Endothelial cell of umbilical vein (primary cell): ENCODE measurements at regions not wholly inside any gene's neighbourhood (a gene's known extent, or its start where the extent isn't known, plus 50 kb on each side); places are given as distances from the start of the nearest gene placed in this dataset.

Experiments used
- BruUV-seq: library from RNA; stranded (reverse); fragments of 400-500 nt; replicated peaks from 2 replicates; lab custom pipeline; 2021; lab: Mats Ljungman, UMichigan
- CTCF ChIA-PET: fragments of 300-600, 350-600 bp; sonication (Branson Sonifier 250); formaldehyde crosslinking; loops from one replicate; lab custom pipeline; 2021; ENCODE audit warnings: antibody characterized with exemption, inconsistent platforms; lab: Charles Lee
- POLR2A ChIA-PET: fragments of 300-600, 350-600 bp; sonication (Branson Sonifier 250); formaldehyde crosslinking; loops from one replicate; lab custom pipeline; 2021; ENCODE audit warnings: antibody characterized with exemption, inconsistent platforms; lab: Charles Lee
- DNase-seq: peaks from one replicate; pipeline ENCODE4 v3.0.0-alpha.2; 2011; ENCODE audit warnings: low read depth, low spot score
- FAIRE-seq: peaks from 2 replicates; lab custom pipeline; 2011; peaks lifted over from hg19 to GRCh38; lab: Jason Lieb, UNC
- H2AFZ ChIP-seq: 2 replicates; pipeline ENCODE4 v1.6.0; 2012; ENCODE audit warnings: low read depth, low read length, control low read depth, inconsistent platforms
- H3K27ac ChIP-seq: 2 replicates; pipeline ENCODE4 v1.5.1; 2011; ENCODE audit warnings: low read depth, mild to moderate bottlenecking, control low read depth, low read length, moderate library complexity; ENCODE audit not compliant: insufficient read depth
- H3K27me3 ChIP-seq, 2 experiments: 2 replicates each; pipeline versions ENCODE4 v1.6.0 to v1.6.1; 2011; ENCODE audit warnings: low read length in 2 of 2, mixed read lengths in 1 of 2; ENCODE audit not compliant: control insufficient read depth in 2 of 2, insufficient read depth in 2 of 2
- H3K36me3 ChIP-seq, 2 experiments: 2 replicates in 1 of 2; 3 replicates in 1 of 2; pipeline ENCODE4 v1.5.1; 2011; ENCODE audit warnings: low read length in 2 of 2, mild to moderate bottlenecking in 1 of 2, moderate library complexity in 1 of 2; ENCODE audit not compliant: control insufficient read depth in 2 of 2, insufficient read depth in 2 of 2; ENCODE audit errors: extremely low read depth in 1 of 2
- H3K4me1 ChIP-seq: 3 replicates; pipeline ENCODE4 v1.5.1; 2011; ENCODE audit warnings: mild to moderate bottlenecking, low read length; ENCODE audit not compliant: control insufficient read depth, insufficient read depth; ENCODE audit errors: extremely low read depth
- H3K4me2 ChIP-seq: 2 replicates; pipeline ENCODE4 v1.6.1; 2011; ENCODE audit warnings: low read length, control low read depth, mixed read lengths; ENCODE audit not compliant: insufficient read depth
- H3K4me3 ChIP-seq, 3 experiments: fragments of 200-600 bp in 1 of 3; sonication (generic), shearing (Covaris generic) in 1 of 3; replicated peaks in 1 of 3; 2 replicates each; pipeline ENCODE4 v1.5.1; 2011 to 2016; ENCODE audit warnings: control low read depth in 3 of 3, low read length in 3 of 3, mild to moderate bottlenecking in 2 of 3, inconsistent platforms in 1 of 3, low read depth in 1 of 3, moderate library complexity in 1 of 3; ENCODE audit not compliant: insufficient read depth in 1 of 3
- H3K79me2 ChIP-seq: 2 replicates; pipeline ENCODE4 v1.6.0; 2012; ENCODE audit warnings: low read length, inconsistent platforms; ENCODE audit not compliant: control insufficient read depth, insufficient read depth
- H3K9ac ChIP-seq: replicated peaks from 2 replicates; pipeline ENCODE3; 2011; ENCODE audit warnings: low read length, control low read depth; ENCODE audit not compliant: insufficient read depth; ENCODE audit errors: extremely low read depth
- H3K9me1 ChIP-seq: replicated peaks from 3 replicates; pipeline ENCODE4 v1.6.0; 2011; ENCODE audit warnings: mild to moderate bottlenecking, low read length; ENCODE audit not compliant: control insufficient read depth, insufficient read depth; ENCODE audit errors: extremely low read depth
- H3K9me3 ChIP-seq: replicated peaks from 2 replicates; pipeline ENCODE4 v1.5.1; 2012; ENCODE audit warnings: low read length, inconsistent platforms; ENCODE audit not compliant: control insufficient read depth, insufficient read depth
- H4K20me1 ChIP-seq: replicated peaks from 2 replicates; pipeline ENCODE3; 2011; ENCODE audit warnings: mild to moderate bottlenecking, low read length; ENCODE audit not compliant: control insufficient read depth, insufficient read depth; ENCODE audit errors: extremely low read depth
- CTCF ChIP-seq, 2 donors: IDR thresholded peaks; 1 replicate in 1 of 2; 2 replicates in 1 of 2; pipeline ENCODE4 v1.5.1; 2011; ENCODE audit warnings: low read length in 2 of 2, mild to moderate bottlenecking in 2 of 2, moderate library complexity in 2 of 2, control low read depth in 1 of 2, inconsistent platforms in 1 of 2, low read depth in 1 of 2; ENCODE audit not compliant: insufficient read depth in 1 of 2; ENCODE audit errors: extremely low read depth in 1 of 2
- EZH2 ChIP-seq: IDR thresholded peaks from 2 replicates; pipeline ENCODE4 v1.6.1; 2012; ENCODE audit warnings: borderline replicate concordance, low read depth, mild to moderate bottlenecking, moderate library complexity, low read length, inconsistent platforms; ENCODE audit not compliant: severe bottlenecking
- FOS ChIP-seq: IDR thresholded peaks from 2 replicates; pipeline ENCODE4 v1.6.1; 2011; ENCODE audit warnings: mild to moderate bottlenecking, low read length, moderate library complexity, borderline replicate concordance; ENCODE audit not compliant: insufficient read depth
- GATA2 ChIP-seq: IDR thresholded peaks from 2 replicates; pipeline ENCODE4 v1.7.0; 2011; ENCODE audit warnings: low read depth, mild to moderate bottlenecking, moderate library complexity, mixed read lengths, low read length; ENCODE audit not compliant: insufficient read length, insufficient read depth
- JUN ChIP-seq: IDR thresholded peaks from 2 replicates; pipeline ENCODE4 v1.6.1; 2011; ENCODE audit warnings: borderline replicate concordance, low read depth; ENCODE audit not compliant: insufficient read length, insufficient read depth
- MAX ChIP-seq: IDR thresholded peaks from 2 replicates; pipeline ENCODE4 v1.6.1; 2011; ENCODE audit not compliant: insufficient read depth, insufficient read length
- MYC ChIP-seq: IDR thresholded peaks from one replicate; pipeline ENCODE4 v1.6.1; 2011; ENCODE audit warnings: mild to moderate bottlenecking, low read depth, low read length
- POLR2A ChIP-seq: IDR thresholded peaks from 2 replicates; pipeline ENCODE4 v1.6.1; 2012; ENCODE audit warnings: low read depth, mild to moderate bottlenecking, control low read depth, low read length
- POLR2AphosphoS5 ChIP-seq: IDR thresholded peaks from 2 replicates; pipeline ENCODE4 v1.6.1; 2012; ENCODE audit warnings: low read depth, mild to moderate bottlenecking, control low read depth, low read length, moderate library complexity; ENCODE audit not compliant: insufficient read depth
- dilution Hi-C: fragments of 300-500 bp; cut with MboI; formaldehyde crosslinking; loops from one replicate; pipeline ENCODE4 v1.15.0; 2019; ENCODE audit warnings: low sequenced_read_pairs; ENCODE audit not compliant: extremely low pct_ligation_motif_present
- intact Hi-C: fragments of 100-400 bp; cut with micrococcal nuclease; formaldehyde crosslinking; loops from one replicate; pipeline ENCODE4 v1.10.0; 2022

- Histone ChIP-seq H3K36me3 (no peaks in the 10 kb centered on the region), H3K9me3 (no peaks in the 10 kb centered on the region), H3K27ac (no peak overlapping the region), H3K4me3 (no peak overlapping the region), H3K4me2 (no peak overlapping the region), H3K9me1 (no peaks in the 10 kb centered on the region), H3K4me1 (no peaks in the 10 kb centered on the region), H4K20me1 (no peaks in the 10 kb centered on the region), H3K9ac (no peak overlapping the region), H2AFZ (no peak overlapping the region), H3K27me3 (no peaks in the 10 kb centered on the region), H3K79me2 (no peaks in the 10 kb centered on the region)
- CTCF ChIA-PET, result no interaction called here
- DNase-seq, result no peak
- BruUV-seq, result no TSS peak
- no peak for FAIRE-seq
- POLR2A ChIA-PET, result no interaction called here
- dilution Hi-C loops (no loop called here), intact Hi-C loops (no loop called here)
- no peak for TF ChIP-seq JUN
- no peak for TF ChIP-seq FOS
- no peak for TF ChIP-seq EZH2
- no peak for TF ChIP-seq MYC
- no peak for TF ChIP-seq POLR2A
- no peak for TF ChIP-seq CTCF (IDR thresholded peaks at IDR 0.05; ENCODE audit: extremely low read depth in 1 of 2, insufficient read depth in 1 of 2, low read depth in 1 of 2, low read length in 2 of 2)
- no peak for TF ChIP-seq POLR2AphosphoS5
- TF ChIP-seq GATA2, result no peak
- no peak for TF ChIP-seq MAX
Measured at GRCh38 chr4:160426233-160426632, 1323.4 kb downstream of the RAPGEF2 start.
